ENCODE measurements at regions not wholly inside any gene's neighbourhood (a gene's known extent, or its start where the extent isn't known, plus 50 kb on each side); places are given as distances from the start of the nearest gene placed in this dataset.

GRCh38 chr6:7047966-7048365 lies 59.8 kb upstream of the RREB1 start (continued):
- TF ChIP-seq USF1 (CRISPR knock-in tag; IDR thresholded peaks at IDR 0.05) = no peak
- no peak for TF ChIP-seq ZNF124 (CRISPR knock-in tag; IDR thresholded peaks at IDR 0.05)
- peak; percentile 60 for TF ChIP-seq EP300 (IDR thresholded peaks at IDR 0.05; ENCODE audit: low read length)
- no peak for TF ChIP-seq MYBL2 (IDR thresholded peaks at IDR 0.05; ENCODE audit: low read depth)
- TF ChIP-seq MYBL2 (CRISPR knock-in tag; IDR thresholded peaks at IDR 0.05; ENCODE audit: borderline replicate concordance) = no peak
- no peak for TF ChIP-seq CHD4 (IDR thresholded peaks at IDR 0.05; ENCODE audit: insufficient read depth, insufficient replicate concordance, low read depth, low read length, poor library complexity, severe bottlenecking)
- TF ChIP-seq ILK (tag; IDR thresholded peaks at IDR 0.05; ENCODE audit: borderline replicate concordance, low read depth) = no peak
- no peak for TF ChIP-seq ARID4B (CRISPR knock-in tag; IDR thresholded peaks at IDR 0.05)
- TF ChIP-seq SMARCC2 (IDR thresholded peaks at IDR 0.05; ENCODE audit: low read depth) = 0 out of 2 replicates have a peak, but pooled peaks have one; percentile 21
- peak; percentile 62 for TF ChIP-seq FOSL1 (tag; conservative IDR thresholded peaks at IDR 0.05)
- no peak for TF ChIP-seq SMAD2 (IDR thresholded peaks at IDR 0.05; ENCODE audit: low read depth, low read length)
- no peak for TF ChIP-seq IRF1 (CRISPR knock-in tag; IDR thresholded peaks at IDR 0.05; ENCODE audit: borderline replicate concordance)
- no peak for TF ChIP-seq COPS2 (conservative IDR thresholded peaks at IDR 0.05)
- TF ChIP-seq RREB1 (CRISPR knock-in tag; IDR thresholded peaks at IDR 0.05) = no peak
- TF ChIP-seq ESRRA (IDR thresholded peaks at IDR 0.05; ENCODE audit: borderline replicate concordance, low read depth) = peak; percentile 74; the same call in 1 of the 2 replicates
- no peak for TF ChIP-seq HDAC3 (IDR thresholded peaks at IDR 0.05; ENCODE audit: borderline replicate concordance, partially characterized antibody)
- no peak for TF ChIP-seq ZNF431 (CRISPR knock-in tag; IDR thresholded peaks at IDR 0.05)
- TF ChIP-seq SMARCA4 (IDR thresholded peaks at IDR 0.05) = peak; percentile 54; the same call in 1 of the 2 replicates

Data from K562 (cell line).